DND-41 (cell line): ENCODE measurements at regions not wholly inside any gene's neighbourhood (a gene's known extent, or its start where the extent isn't known, plus 50 kb on each side); places are given as distances from the start of the nearest gene placed in this dataset.

Source experiments
- EZH2 ChIP-seq: IDR thresholded peaks from 3 replicates; pipeline ENCODE4 v1.6.1; 2012; ENCODE audit warnings: borderline replicate concordance, low read depth, mild to moderate bottlenecking, moderate library complexity, low read length, inconsistent platforms; ENCODE audit not compliant: severe bottlenecking
- TF ChIP-seq, protein P1 (sequence below): IDR thresholded peaks from 2 replicates; pipeline ENCODE4 v1.5.1; 2012; ENCODE audit warnings: borderline replicate concordance, low read length, moderate library complexity, mild to moderate bottlenecking; ENCODE audit not compliant: poor library complexity, severe bottlenecking; ENCODE audit errors: extremely low read depth

GRCh38 chr1:115210302-115210711, 121.0 kb upstream of the TSPAN2 start:
- TF ChIP-seq, protein P1, sequence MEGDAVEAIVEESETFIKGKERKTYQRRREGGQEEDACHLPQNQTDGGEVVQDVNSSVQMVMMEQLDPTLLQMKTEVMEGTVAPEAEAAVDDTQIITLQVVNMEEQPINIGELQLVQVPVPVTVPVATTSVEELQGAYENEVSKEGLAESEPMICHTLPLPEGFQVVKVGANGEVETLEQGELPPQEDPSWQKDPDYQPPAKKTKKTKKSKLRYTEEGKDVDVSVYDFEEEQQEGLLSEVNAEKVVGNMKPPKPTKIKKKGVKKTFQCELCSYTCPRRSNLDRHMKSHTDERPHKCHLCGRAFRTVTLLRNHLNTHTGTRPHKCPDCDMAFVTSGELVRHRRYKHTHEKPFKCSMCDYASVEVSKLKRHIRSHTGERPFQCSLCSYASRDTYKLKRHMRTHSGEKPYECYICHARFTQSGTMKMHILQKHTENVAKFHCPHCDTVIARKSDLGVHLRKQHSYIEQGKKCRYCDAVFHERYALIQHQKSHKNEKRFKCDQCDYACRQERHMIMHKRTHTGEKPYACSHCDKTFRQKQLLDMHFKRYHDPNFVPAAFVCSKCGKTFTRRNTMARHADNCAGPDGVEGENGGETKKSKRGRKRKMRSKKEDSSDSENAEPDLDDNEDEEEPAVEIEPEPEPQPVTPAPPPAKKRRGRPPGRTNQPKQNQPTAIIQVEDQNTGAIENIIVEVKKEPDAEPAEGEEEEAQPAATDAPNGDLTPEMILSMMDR: no peak
- TF ChIP-seq EZH2: no peak
